ENCODE measurements at regions not wholly inside any gene's neighbourhood (a gene's known extent, or its start where the extent isn't known, plus 50 kb on each side); places are given as distances from the start of the nearest gene placed in this dataset.

DNA sequence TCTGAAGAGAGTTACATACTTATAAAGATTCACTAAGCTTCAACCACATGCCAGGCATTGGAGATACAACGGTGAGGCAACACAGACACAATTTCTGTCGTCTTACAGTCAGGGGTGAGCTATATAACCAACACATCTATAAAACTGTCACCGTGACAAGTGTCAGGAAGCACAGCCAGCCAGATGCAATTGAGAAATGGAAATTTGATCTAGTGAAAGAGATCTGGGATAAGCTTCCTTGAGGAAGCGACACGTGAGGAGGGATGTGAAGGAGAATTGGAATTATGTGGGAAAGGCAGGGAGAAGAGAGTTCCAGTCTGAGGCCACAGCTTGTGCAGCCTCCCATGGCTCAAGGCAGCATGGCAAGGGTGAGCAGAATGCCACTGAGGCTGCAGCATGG lies 50.9 kb upstream of the ZNF354B start:
- Histone ChIP-seq H3K36me3 (no peaks in the 10 kb centered on the region), H3K27me3 (peaks cover 14% of the 10 kb centered on the region)
- TF ChIP-seq CTCF (IDR thresholded peaks at IDR 0.05) = no peak

GRCh38 chr5:178801021-178801420 lies 58.7 kb upstream of the ZNF354B start:
- TF ChIP-seq CTCF (IDR thresholded peaks at IDR 0.05) = no peak
- Histone ChIP-seq H3K4me3 (ENCODE audit: low read depth in 1 of 2, low read length in 1 of 2) (no peak overlapping the region), H3K9me3 (no peaks in the 10 kb centered on the region), H3K27ac (no peak overlapping the region), H3K4me1 (ENCODE audit: control insufficient read depth in 1 of 2, insufficient read depth in 1 of 2, low read depth in 1 of 2, low read length in 1 of 2) (no peaks in the 10 kb centered on the region), H3K27me3 (peaks cover 4% of the 10 kb centered on the region), H3K36me3 (no peaks in the 10 kb centered on the region)

More for the DNA sequence above, 50.9 kb upstream of the ZNF354B start:
- H3K4me3 ChIP-seq (ENCODE audit: low read depth in 1 of 2, low read length in 1 of 2) = no peak overlapping the region
- H3K27ac ChIP-seq = no peak overlapping the region
- no peaks in the 10 kb centered on the region for H3K9me3 ChIP-seq
- no peaks in the 10 kb centered on the region for H3K4me1 ChIP-seq (ENCODE audit: control insufficient read depth in 1 of 2, insufficient read depth in 1 of 2, low read depth in 1 of 2, low read length in 1 of 2)

GRCh38 chr5:178797546-178798440 lies 62.0 kb upstream of the ZNF354B start:
- H3K27ac ChIP-seq = no peak overlapping the region
- no peaks in the 10 kb centered on the region for H3K4me1 ChIP-seq (ENCODE audit: control insufficient read depth in 1 of 2, insufficient read depth in 1 of 2, low read depth in 1 of 2, low read length in 1 of 2)
- no peak overlapping the region for H3K4me3 ChIP-seq (ENCODE audit: low read depth in 1 of 2, low read length in 1 of 2)
- no peaks in the 10 kb centered on the region for H3K9me3 ChIP-seq
- H3K27me3 ChIP-seq = peaks cover 11% of the 10 kb centered on the region
- no peak for TF ChIP-seq CTCF (IDR thresholded peaks at IDR 0.05)
- no peaks in the 10 kb centered on the region for H3K36me3 ChIP-seq

GRCh38 chr5:178797101-178797521 lies 62.6 kb upstream of the ZNF354B start:
- Histone ChIP-seq H3K36me3 (no peaks in the 10 kb centered on the region), H3K4me3 (ENCODE audit: low read depth in 1 of 2, low read length in 1 of 2) (no peak overlapping the region), H3K4me1 (ENCODE audit: control insufficient read depth in 1 of 2, insufficient read depth in 1 of 2, low read depth in 1 of 2, low read length in 1 of 2) (no peaks in the 10 kb centered on the region), H3K9me3 (no peaks in the 10 kb centered on the region), H3K27ac (no peak overlapping the region), H3K27me3 (peaks cover 12% of the 10 kb centered on the region)
- no peak for TF ChIP-seq CTCF (IDR thresholded peaks at IDR 0.05)

DNA sequence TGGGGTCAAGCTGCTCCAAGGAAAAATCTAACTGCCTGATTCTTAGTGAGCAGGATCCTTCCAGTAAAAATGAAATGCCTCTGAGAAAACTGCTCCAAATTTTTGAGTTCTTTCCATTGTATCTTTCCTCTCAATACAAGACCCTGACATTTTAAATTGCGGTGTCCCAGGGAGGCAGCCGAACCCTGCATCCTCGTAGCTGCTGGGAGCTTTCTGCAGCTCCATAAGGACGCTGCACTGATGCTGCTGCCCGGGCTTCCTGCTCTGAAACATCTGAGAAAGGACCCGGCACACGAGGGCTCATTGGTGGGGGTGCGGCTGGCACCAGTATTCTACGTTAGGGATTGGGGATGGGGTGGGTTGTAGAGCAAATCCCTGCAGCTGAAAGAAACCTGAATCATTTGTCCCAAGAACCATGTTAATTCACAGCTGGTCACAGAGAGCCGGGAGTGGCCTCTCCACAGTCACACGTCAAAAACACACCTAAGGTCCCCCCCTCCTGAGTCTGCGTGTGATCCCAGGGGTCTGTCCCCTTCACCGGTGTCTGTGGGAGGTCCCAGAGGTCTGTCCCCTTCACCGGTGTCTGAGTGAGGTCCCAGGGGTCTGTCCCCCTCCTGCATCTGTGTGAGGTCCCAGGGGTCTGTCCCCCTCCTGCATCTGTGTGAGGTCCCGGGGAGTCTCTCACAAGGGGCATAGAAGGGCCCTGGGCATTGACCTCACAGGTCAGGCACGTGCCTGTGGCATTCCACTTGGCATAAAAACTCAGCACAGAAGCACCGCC lies 63.4 kb upstream of the ZNF354B start:
- no peak overlapping the region for H3K4me3 ChIP-seq (ENCODE audit: low read depth in 1 of 2, low read length in 1 of 2)
- no peaks in the 10 kb centered on the region for H3K9me3 ChIP-seq
- no peaks in the 10 kb centered on the region for H3K36me3 ChIP-seq
- H3K4me1 ChIP-seq (ENCODE audit: control insufficient read depth in 1 of 2, insufficient read depth in 1 of 2, low read depth in 1 of 2, low read length in 1 of 2) = no peaks in the 10 kb centered on the region
- peaks cover 15% of the 10 kb centered on the region for H3K27me3 ChIP-seq
- H3K27ac ChIP-seq = no peak overlapping the region
- TF ChIP-seq CTCF (IDR thresholded peaks at IDR 0.05) = no peak
